HG02623 (cell line): ENCODE measurements at regions not wholly inside any gene's neighbourhood (a gene's known extent, or its start where the extent isn't known, plus 50 kb on each side); places are given as distances from the start of the nearest gene placed in this dataset.
"Not testable (repeated sequence)": the region's sequence is repeated elsewhere in the genome, so short reads cannot be mapped to it uniquely, and the experiment has no call there.

Experiments
- ATAC-seq: cut with Tn5 transposase; IDR thresholded peaks from one replicate; pipeline ENCODE4 v1.9.1; 2021; ENCODE audit warnings: moderate library complexity; ENCODE audit not compliant: unreplicated experiment

DNA sequence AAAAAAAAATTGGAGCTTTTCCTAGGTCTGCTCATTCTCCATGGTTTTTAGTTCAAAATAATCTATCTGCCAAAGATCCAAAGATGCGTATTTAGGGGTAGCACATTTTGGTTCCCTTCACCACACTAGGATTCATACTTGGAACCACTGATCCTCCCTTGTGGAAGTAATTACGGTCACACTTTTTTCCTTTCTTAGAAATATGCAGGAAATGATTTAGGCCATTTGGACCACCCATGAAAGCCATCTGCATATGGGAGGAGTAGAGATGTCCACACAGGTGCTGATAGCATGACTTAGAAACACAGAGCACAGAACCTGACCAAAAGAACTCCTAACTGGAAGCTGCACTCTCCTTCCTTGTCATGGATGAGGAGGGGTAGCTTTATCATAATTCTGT, 105.9 kb upstream of the RAI14 start:
- ATAC-seq, result no peak

DNA sequence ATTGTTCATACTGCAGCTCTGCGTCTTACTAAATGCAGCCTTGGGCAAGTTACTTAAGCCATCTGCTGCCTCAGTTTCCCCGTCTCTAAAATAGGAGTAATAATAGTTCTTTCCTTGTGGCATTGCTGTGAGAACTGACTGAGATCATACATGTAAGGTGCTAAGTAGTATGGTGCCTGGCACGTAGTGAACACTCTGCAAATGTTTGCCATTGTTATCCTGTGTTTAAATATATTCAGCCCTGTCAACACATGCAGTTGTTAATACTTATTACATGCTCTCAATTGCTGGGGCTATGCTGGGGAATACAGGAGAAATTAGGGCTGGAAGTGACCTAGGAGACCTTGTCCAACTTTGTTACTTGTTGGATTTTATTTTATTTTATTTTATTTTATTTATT, 105.2 kb upstream of the RAI14 start:
- ATAC-seq, result no peak

DNA sequence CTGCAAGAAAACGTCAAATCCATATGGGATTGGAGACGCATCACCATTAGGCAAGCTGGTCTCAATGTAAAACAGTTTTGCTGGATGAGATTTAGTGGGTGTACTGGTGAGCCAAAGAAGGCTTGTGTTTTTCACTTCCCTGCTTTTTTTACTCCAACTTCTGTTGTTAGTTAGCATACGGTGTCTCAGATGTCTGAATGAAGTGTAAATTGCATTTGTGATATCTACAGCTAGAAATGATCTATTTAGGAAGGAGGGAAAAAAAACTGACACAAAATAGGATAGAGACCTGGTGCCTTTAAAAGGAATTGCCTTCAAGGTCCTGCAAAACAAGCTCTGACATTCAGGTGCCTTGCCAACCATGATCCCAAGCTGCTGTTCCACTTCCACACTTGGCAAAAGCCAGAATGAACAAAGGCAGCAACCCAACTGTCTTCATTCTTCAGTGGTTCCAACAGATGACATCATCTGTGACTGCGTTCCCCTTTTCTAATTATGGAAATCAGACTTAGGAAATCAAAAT, 104.2 kb upstream of the RAI14 start:
- ATAC-seq, result no peak

DNA sequence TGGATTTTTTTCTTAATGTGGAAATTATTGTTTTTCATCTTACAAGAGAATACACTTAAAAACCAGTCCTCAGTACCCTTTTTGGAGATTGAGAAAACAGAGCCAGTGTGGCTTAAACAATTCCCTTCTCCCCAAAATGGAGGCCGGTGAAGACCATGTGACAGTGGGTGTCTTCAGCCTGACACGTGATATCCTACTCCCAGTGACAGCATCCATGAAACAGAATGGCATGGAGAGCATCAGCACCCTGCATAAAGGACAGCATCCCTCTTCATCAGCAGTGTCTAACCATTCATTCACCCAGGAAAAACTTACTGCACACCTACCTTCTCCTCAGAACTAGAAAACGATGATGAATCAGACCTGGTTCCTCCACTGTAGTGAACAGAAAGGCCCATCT, 103.4 kb upstream of the RAI14 start:
- ATAC-seq, result no peak

DNA sequence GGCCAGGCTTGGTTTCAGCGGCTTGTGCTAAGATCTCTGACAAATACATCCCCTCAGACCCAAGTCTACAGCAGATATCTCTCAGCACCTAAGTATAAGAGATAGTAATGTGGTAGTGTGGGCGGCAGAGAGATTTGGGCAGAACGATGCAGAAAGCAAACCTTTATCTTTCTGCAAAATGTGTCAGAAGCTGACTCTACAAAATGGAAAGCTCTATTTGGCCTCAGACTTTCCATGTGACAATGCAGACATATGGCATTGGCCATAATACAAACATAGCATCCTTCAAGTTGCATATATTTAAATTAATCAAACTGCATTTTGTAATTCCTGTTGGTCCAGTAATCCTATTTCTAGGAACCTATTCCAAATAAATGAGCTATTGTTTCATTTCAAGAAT, 102.5 kb upstream of the RAI14 start:
- no peak for ATAC-seq

DNA sequence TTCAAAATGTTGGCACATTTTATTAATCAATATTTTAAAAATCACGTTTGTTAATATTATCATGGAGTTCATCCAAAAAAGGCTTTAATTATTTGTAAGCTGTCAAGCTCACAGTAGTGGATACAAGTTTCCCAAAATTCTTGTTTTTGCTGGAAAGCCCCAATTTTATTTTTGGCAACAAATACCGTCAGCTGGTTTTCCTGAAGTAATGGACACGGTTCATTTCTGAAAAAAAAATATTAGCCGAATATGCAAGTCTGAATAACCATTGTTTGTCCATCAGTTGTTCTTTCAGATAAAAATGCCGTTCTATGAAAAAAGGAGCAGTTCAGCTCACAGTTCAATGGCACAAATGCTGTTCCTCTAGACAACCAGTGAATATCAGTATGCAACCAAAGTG, 101.5 kb upstream of the RAI14 start:
- no peak for ATAC-seq

DNA sequence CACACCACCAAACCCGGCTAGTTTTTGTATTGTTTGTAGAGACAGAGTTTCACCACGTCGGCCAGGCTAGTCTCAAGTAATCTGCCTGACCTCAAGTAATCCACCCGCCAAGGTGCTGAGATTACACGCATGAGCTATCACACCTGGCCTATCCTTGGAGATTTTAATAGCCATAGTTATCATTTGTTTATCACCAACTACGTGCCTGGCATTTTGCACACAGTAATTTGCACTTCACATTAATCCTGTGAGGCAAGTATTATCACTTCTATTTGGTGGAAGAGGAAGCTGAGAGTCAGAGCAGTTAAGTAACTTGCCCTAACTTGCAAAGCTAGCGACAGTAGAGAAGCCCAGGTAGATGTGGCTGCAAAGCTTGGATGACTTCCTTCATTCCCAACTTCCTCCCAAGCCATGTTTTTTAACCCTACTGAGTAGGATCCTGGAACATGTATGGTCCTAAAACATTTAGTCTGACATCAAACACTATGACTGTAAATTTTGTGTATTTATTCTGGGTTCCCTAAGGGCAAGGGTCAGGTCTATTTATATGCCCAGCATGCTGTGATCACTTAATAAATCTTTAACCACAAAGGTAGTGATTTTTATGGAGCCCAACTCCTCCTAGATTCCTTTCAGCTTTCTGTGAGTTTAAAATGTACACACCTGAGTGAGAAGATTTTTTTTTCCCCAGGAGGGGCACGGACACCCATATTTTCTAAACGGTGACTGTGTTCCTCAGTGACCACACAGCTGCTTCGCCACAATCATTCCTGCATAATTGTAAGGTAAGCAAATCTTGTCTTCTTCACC, 100.2 kb upstream of the RAI14 start:
- no peak for ATAC-seq

DNA sequence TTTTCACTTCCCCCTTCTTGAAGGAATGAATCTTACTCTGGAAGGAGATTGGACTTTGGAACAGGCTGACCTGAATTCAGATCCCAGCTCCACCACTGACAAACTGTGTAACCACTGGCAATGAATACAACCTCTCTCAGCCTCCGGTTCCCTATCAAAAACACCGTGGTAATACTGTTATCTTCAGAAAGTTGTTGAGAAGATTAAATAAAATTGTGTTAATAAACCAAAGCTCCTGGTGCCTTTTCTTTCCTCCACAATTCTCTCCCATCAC, 99.7 kb upstream of the RAI14 start:
- no peak for ATAC-seq

DNA sequence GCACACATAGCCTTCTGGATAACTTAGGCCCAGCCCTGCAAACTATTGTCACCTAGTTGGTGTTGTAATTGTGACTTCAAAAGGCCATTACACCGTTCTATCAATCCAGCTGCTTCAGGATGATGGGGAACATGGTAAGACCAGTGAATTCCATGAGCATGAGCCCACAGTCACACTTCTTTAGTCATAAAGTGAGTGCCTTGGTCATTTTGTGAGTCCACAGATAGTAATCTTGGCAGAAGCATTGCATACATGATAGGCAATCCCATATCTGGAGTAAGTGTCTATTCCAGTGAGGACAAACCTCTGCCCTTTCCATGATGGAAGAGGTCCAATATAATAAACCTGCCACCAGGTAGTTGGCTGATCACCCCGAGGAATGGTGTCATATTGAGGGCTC, 94.5 kb upstream of the RAI14 start:
- not testable (repeated sequence) for ATAC-seq

DNA sequence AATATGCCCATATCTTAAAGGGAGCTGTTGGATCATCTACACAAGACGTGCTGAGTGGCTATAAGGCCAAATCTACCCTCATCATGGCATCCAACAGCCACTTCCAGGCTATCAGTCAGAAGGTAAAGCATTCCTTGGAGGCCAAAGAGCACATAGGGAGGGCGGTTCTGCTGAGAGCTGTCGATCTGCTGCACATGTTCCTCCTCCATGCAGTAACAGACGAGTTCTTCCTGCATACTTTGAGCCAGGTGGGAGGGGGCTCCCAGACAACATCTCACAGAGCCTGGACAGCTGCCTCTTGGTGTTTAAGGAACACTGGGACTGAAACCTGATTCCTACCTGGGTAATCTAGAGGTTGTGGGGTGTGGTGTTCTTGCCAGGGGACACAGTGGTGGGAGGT, 93.3 kb upstream of the RAI14 start:
- ATAC-seq, result no peak

DNA sequence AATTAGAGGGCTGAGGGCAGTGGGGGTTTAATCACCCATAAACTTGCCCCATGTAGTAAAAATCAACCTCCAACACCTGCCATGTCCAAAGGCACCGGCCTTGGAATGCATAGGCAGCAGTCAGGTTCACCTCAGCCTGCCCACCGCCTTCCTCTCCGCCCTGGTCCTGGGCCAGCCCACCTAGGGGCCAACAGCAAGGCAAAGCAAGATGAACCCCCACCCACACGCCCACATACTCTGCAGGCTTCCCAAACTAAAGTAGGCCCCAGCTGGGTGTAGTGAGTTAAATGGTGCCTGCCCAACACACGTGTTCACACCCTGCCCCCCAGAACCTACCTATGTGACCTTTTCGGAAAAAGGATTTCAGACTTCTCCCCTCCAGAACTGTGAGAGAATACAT, 92.9 kb upstream of the RAI14 start:
- no peak for ATAC-seq

DNA sequence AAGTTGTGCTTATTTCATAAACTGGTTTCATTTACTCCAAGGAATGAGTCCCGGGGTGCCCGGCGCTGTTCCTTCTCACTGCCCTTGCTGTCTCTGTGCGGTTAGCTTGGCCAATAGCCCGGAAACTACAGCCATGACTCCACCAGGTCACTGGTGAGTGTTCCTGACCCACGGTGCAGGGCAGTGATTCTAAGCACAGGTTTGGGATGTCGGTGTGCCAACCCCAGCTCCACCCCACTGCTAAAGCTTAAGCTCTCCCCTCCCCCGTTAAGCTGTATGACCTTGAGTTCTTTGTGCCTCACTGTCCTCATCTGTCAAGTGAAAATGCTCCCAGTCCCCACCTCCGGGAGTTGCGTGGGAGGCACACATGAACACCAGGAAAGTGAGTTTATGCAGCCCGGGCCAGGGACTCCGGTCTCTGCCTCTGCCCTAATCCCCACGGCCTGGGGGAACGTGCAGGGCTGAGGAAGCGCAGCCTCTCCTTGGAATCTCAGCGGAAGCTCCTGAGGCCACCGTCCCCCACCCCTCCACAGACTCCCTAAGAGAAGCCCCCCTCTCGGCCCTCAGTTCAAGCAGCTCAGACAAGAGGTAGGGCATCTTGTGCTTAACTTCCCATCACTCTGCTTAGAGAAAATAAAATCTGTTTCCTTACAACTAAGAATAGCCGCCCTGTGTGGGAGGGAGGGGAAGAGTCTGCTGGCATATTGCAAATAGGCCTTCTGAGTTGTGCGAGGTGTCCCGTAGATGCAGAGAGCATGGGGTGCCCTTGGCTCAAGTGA, 92.0 kb upstream of the RAI14 start:
- no peak for ATAC-seq

DNA sequence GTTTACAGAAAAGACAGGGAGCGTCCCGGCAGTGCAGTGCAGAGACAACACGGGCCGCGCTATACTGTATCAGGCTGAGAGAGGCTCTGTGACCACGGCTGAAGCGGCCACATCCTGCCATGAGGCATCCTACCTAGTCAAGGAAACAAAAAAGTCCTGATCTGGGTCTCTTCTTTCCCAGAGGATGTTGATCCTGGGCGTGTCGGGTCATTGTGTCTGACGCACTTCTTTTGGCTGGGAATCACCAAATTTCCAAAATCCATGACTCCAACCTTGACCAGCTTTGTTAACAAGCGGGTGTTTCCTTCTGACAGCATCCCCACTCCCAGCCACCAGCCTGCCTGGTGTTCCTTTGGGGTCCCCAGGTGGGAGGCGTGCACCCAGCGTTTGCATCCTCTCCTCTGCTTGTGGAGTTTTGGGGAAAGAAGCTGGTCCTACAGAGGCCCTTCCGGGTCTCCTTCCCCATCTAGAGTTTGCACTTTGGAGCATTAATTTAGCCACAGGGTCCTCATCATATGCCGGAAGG, 91.4 kb upstream of the RAI14 start:
- ATAC-seq, result no peak

DNA sequence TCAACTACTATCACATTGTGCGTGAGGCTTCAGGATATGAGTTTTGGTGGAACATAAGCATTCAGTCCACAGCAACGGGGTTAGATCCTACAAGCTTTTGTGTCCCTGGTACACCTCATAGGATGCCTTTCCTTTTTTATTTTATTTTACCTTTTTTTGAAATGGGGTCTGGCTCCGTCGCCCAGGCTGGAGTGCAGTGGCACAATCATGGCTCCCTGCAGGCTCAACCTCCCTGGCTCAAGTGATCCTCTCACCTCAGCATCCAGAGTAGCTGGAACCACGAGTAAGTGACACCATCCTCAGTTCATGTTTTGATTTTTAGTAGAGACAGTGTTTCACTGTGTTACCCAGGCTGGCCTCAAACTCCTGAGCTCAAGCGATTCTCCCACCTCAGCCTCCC, 86.0 kb upstream of the RAI14 start:
- no peak for ATAC-seq

DNA sequence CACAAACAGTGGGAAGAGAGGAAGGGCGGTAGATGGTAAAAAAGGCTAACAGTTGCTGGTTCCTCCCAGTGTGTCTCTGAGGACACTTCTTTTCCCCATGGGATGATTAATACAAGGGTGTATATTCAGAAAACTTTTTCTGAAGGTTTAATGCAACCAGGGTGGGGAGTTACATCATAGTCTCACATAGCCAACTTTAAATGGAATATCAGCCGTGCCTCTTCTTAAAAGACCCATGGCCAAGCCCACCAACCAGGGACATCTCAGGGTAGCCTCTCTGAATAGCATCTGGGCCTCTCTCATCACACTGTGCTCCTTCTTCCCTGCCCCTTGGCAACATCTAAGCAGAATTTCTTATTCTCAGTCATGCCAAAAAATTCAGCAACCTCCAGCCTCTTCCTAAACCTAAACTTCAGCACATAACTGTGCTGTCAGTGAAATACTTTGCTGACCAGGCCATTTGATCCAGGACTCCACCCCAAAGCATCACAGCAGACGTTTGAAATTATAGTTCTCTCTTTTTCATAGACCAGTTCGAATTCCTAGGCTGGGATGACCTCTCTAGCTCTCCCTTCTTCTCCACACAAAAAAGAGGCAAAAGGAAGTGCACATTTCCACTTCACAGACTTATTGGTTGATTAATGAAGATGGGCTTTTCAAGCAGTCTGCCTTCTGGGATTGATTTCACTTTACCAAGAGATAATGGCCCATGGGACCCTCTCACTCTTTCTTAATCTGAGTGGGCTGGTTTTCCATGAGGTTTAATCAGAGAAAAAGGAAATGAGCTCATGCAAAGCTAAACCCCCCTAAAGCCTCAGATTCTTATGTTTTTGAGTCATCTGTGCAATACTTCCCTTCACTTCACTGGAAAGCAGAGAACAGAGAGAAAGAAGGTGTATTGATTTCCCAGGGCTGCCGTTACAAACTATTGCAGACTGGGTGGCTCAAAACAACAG, 85.1 kb upstream of the RAI14 start:
- ATAC-seq, result no peak

DNA sequence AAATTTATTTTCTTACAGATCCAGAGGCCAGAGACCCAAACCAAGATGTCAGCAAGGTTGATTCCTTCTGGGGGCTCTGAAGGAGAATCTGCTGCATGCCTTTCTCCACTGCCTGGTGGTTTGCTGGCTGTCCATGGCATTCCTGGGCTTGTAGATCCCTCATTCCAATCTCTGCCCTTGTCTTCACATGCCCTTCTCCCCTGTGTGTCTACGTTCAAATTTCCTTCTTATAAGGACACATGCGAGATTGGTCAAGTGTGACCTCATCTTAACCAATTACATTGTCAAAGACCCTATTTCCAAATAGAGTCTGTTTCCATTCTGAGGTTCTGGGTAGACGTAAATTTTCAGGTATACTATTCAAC, 84.5 kb upstream of the RAI14 start:
- ATAC-seq, result no peak

DNA sequence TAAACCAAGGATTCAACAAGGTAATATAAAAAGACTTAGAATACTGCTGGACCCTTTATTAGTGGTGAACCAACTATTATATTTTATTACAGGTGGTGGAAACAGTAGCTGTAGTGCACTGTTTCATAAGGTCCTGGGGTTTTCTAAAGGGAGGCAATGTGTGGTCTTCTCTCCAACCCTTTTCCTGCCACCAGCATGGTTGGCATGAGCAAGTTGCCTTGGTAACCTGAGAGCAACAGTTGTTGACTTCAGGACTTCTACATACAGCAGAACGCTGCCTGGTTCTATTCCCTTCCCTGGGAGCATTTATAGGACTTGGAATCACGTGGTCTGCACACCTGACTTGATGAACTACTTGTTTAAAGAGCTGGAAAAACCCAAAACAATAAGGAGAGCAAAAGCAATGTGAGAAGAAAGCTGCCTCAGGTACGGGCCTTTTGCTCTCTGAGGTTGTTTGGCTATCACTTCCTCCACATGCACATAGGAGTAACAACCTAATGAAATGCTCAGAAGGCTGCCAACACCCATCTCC, 81.1 kb upstream of the RAI14 start:
- no peak for ATAC-seq

DNA sequence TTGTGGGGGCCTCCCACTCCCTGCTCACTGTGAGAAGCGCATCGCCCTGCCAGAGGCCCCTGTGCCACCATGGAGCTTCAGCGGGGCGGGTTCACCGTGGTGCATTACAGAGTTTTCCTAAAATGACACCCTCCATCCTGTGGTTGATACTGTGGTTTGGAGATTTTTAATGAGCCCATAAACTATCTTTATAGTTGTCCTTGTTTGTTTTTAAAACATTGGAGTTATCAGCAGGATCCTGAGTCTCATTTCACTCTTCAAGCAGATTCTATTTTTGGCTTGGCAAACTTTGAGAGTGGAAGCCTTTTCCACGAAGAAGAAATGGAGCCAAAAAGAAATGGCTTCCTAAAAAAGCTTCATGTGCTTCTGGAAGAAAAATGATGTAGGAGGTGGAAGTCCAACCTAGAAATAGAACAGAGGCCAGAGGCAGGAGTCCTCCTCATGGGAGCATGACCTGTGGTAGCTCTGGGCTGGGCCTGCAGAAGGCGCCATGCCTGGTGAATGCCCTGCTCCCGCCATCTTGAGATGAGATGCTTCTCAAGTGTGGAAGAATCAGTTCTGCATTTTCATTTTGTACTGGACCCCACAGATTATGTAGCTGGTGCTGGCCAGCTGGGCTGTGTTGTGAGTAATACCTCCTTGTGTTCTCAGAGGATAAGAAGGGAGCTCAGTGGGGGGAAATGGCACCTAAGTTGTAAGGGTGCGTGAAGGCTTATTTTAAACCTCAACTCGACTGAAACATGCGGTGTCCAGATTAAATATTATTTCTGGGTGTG, 79.0 kb upstream of the RAI14 start:
- no peak for ATAC-seq

DNA sequence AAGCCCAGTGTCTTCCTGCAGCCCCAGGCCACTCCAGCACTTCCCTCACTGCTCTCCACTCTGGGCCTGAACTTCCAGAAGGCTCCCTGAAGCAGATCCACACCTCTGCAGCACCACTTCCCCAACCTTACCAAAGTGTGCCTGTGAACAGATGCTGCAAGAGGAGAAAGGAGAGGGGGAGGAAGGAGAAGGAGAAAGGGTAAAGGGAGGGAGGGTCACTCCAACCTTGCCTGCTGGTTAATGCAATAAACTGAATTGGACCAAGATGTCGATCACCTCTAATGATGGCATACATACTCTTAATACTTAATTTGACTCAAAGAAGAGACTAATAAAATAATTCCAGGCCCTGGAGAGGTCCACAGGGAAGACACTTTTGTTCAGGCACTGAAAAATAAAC, 77.2 kb upstream of the RAI14 start:
- ATAC-seq, result no peak

DNA sequence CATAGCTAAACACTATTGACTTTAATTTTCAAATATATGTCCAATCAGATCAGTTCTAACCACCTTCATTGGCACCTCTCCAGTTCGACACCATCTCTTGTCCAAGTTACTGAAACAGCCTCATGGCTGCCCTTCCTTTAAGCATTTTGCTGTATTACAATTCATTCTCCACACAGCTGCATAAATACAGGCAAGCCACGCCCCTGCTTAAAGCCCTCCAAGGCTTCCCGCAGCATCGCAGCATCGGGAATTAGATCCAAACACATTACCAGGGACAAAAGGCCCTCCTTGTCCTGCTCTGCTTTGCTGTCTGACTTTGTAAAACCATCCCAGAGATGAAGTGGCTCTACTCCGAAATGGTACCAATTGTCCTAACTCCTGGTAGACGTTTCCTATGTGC, 75.1 kb upstream of the RAI14 start:
- ATAC-seq, result no peak
